Ovary (tissue), 3 donors: ENCODE measurements at regions not wholly inside any gene's neighbourhood (a gene's known extent, or its start where the extent isn't known, plus 50 kb on each side); places are given as distances from the start of the nearest gene placed in this dataset.

Source experiments
- CTCF ChIP-seq, 3 donors: fragments of 450-650 bp in 2 of 3; fragments of 200-600 bp in 1 of 3; IDR thresholded peaks; one replicate each; pipeline versions ENCODE4 v1.5.1 to v1.8.0; 2016 to 2022; ENCODE audit warnings: antibody characterized with exemption in 3 of 3, mild to moderate bottlenecking in 1 of 3
- EP300 ChIP-seq: sonication (generic); formaldehyde crosslinking; IDR thresholded peaks from one replicate; pipeline ENCODE4 v1.6.1; 2017; ENCODE audit warnings: antibody characterized with exemption
- POLR2A ChIP-seq: fragments of 450-650 bp; IDR thresholded peaks from one replicate; pipeline ENCODE4 v1.6.1; 2017; ENCODE audit warnings: antibody characterized with exemption, mild to moderate bottlenecking, moderate library complexity
- donor health status: DM: no; HTN: no; CAD: no.

DNA sequence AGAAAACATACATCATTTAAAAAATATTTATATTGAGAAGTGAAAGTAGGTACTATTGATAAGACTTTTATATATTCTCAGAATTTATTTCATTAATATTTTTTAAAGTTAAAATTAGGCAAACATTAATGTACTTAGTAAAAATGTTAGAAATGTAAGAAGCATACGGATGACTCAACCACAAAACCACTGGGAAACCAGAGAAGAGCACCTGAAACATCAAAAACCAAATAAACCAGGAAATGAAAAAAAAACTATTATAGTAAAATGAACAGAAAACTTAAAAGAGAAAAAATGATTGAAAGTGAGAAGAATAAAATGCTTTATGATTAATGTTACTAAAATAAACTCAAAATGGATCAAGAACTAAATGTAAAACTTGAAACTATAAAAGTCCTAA lies 233.2 kb upstream of the DAB2 start:
- TF ChIP-seq POLR2A (no peak), CTCF (IDR thresholded peaks at IDR 0.05) (no peak), EP300 (no peak)
